Fibroblast of the aortic adventitia (primary cell): ENCODE measurements at regions not wholly inside any gene's neighbourhood (a gene's known extent, or its start where the extent isn't known, plus 50 kb on each side); places are given as distances from the start of the nearest gene placed in this dataset. TPM values are rescaled to one million over a fixed set of nuclear protein-coding genes. Genes with fewer than 3 reads are reported as not detected.

Experiments used
- DNase-seq: peaks from one replicate; pipeline ENCODE4 v3.0.0-alpha.2; 2010; ENCODE audit warnings: low read depth
- H3K4me3 ChIP-seq: 2 replicates; pipeline ENCODE4 v1.5.1; 2011; ENCODE audit warnings: low read depth, mild to moderate bottlenecking, control low read depth, low read length, moderate library complexity
- small RNA-seq: library from RNA; depleted of rRNA; stranded (forward); fragments of <200 nt; gene quantifications from one replicate; pipeline ENCODE3, GENCODE V24; 2012
- TF ChIP-seq, protein P1 (sequence below): IDR thresholded peaks from 2 replicates; pipeline ENCODE4 v1.5.1; 2011; ENCODE audit warnings: mild to moderate bottlenecking, low read length, control low read depth, inconsistent platforms; ENCODE audit not compliant: insufficient read depth

DNA sequence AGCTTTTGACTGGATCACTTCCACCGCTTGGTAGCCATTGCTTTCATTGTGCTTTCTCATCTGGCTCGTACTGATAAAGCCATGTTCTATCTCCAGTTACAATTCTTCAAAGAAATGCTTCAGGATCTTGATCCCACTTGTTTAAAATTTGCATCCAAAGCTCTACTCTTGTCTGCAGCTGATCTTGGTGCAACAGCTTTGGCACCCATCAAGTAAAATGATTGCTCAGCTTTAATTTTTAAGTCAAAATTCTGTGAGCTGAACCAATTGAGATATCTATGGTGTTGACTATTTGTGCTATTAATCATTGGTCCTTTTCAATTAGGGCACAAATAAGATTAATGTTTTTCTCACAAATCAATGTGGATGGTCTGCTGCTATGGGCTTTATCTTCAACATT lies 54.8 kb upstream of the DUSP10 start:
- no peak overlapping the region for H3K4me3 ChIP-seq
- no peak for DNase-seq
- TF ChIP-seq, protein P1, sequence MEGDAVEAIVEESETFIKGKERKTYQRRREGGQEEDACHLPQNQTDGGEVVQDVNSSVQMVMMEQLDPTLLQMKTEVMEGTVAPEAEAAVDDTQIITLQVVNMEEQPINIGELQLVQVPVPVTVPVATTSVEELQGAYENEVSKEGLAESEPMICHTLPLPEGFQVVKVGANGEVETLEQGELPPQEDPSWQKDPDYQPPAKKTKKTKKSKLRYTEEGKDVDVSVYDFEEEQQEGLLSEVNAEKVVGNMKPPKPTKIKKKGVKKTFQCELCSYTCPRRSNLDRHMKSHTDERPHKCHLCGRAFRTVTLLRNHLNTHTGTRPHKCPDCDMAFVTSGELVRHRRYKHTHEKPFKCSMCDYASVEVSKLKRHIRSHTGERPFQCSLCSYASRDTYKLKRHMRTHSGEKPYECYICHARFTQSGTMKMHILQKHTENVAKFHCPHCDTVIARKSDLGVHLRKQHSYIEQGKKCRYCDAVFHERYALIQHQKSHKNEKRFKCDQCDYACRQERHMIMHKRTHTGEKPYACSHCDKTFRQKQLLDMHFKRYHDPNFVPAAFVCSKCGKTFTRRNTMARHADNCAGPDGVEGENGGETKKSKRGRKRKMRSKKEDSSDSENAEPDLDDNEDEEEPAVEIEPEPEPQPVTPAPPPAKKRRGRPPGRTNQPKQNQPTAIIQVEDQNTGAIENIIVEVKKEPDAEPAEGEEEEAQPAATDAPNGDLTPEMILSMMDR = no peak

DNA sequence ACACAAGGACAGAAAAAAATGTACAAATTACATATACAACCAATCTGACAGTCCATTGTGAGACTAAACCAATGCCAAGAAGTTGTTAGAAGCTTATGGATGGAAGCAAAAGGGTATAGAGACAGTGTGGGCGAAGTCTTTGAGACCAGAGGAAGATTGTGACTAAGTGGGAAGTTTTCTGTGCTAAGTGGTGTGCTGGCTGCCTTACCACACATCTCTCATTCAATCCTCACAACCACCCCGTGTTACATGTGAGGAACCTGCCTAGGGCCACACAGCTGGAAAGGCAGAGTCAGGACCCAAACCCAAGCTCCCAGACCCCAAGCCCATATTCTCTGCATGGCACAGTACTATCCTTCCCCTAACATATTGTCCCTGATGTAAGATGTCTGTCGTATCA lies 53.5 kb upstream of the DUSP10 start:
- H3K4me3 ChIP-seq = no peak overlapping the region
- DNase-seq = no peak
- TF ChIP-seq, protein P1 = no peak

DNA sequence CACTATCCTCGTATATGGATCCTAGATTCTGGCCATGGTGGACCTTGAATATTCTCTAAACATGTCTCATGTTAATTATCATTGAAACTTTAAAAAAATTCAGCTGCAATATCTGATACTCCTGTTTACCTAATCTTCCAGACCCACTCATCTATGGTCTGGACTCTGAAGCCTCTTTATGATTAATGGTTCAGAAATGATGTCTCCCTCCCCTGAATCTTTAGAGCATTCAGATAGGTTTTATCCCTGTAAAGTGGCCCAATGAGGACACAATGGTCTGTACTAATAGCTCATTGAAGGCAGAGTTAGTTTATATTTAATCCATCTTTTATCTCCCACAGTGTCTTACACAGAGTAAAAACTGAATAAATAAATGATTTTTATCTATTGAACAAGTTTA lies 53.0 kb upstream of the DUSP10 start:
- TF ChIP-seq, protein P1 = no peak
- H3K4me3 ChIP-seq = no peak overlapping the region
- DNase-seq = no peak

DNA sequence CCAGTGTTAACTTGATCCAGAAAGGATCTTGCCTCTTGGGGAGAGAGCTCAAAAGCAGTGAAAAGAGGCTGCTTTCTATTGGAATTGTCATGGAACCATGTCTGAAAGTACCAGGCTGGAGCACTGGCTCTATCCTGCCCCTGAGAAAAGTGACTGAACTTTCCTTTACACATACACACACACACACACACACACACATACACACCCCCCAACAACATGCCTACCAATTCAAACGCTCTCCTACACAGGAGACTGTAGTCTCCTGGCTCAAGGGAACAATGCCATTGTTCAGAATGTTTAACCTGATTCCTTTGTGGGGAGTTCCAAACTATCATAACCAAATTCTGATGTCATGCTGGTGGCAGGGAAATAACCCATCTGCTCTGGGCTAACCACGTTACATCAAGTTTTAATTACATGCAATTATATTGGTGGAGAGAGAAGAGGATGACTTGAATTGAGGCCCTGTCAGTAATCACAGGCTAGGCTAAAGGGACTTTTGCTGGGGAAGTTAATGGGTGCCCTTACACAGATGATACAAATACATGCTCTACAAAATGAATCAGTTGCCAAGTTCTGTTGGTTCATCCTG lies 52.3 kb upstream of the DUSP10 start:
- peak; percentile 30 for DNase-seq
- TF ChIP-seq, protein P1 = no peak

DNA sequence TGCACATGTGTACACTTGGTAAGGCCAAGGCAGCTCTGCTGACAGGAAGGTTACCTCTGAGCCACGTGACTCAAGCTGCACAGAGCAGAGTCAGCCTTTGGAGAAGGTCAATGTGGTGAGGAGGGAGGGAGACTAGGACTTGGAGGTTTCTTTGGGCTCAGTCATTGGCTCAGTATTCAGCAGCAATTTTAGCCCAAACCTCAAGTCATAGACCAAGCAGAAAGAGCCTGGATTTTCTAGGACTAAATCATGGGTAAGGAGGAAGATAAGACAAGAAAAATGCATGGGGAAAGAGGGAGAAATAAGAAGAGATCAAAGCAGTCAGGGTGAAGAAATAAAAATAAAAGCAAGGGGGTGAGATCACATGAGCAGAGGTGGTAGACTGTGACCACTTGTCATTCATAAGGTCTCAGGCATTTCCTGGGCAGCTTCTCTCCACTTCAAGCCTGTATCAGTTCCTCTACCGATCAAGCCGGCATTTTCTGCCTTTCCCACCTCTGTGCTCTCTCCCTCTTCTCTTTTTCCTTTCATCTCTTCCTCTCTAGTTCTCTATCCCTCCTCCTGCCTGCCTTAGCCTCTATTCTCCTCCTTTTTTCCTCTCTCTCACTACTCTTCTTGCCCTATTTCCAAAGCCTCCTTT lies 51.7 kb upstream of the DUSP10 start:
- TF ChIP-seq, protein P1 = no peak
- DNase-seq = no peak

More for the DNA sequence above, 52.3 kb upstream of the DUSP10 start:
- no peak overlapping the region for H3K4me3 ChIP-seq

DNA sequence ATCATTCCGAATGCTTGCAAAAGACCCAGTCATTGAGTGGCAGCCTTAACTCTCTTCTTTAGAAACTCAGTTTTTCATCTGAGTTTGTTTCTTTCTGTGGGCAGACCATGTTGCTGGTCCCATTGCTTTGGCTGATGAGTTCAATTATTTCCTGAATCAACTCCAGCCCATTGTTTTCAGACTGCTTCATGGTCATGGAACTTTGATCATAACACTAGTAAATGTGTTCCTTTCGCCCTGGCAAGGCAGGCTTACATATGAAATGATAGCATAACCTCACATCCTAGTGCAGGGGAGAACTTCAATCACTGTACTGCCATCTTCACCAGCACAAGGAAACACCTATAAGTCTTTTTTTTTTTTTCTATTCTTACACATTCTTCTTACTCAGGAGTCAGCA lies 50.0 kb upstream of the DUSP10 start:
- TF ChIP-seq, protein P1 = no peak
- no peak overlapping the region for H3K4me3 ChIP-seq
- no peak for DNase-seq

More for the DNA sequence above, 51.7 kb upstream of the DUSP10 start:
- no peak overlapping the region for H3K4me3 ChIP-seq

Small RNA genes in the stretch of these regions (small RNA-seq; reads per million reads assigned to genes)
- not detected for gene RNU6-403P
